Small intestine (tissue), 7 donors: ENCODE measurements at regions not wholly inside any gene's neighbourhood (a gene's known extent, or its start where the extent isn't known, plus 50 kb on each side); places are given as distances from the start of the nearest gene placed in this dataset.
A peak's percentile ranks its signal among the peaks of the same experiment; 100 is the strongest.
"Not testable (repeated sequence)": the region's sequence is repeated elsewhere in the genome, so short reads cannot be mapped to it uniquely, and the experiment has no call there.

Source experiments
- DNase-seq, 2 donors: peaks; one replicate each; pipeline versions ENCODE4 v3.0.0 to v3.0.0-alpha.2; 2013
- FAIRE-seq: peaks from 2 replicates; lab custom pipeline; 2012; peaks lifted over from hg19 to GRCh38; lab: Jason Lieb, UNC
- H3K27ac ChIP-seq, 3 donors: one replicate each; pipeline ENCODE4 v1.5.1; 2013; ENCODE audit warnings: low read length in 2 of 3, mild to moderate bottlenecking in 2 of 3, control low read depth in 1 of 3, inconsistent platforms in 1 of 3, low read depth in 1 of 3, moderate library complexity in 1 of 3
- H3K27me3 ChIP-seq, 3 donors: one replicate each; pipeline ENCODE4 v1.6.1; 2013; ENCODE audit warnings: low read length in 3 of 3, inconsistent platforms in 1 of 3; ENCODE audit not compliant: control insufficient read depth in 3 of 3, insufficient read depth in 3 of 3
- H3K36me3 ChIP-seq, 3 donors: one replicate each; pipeline ENCODE4 v1.6.1; 2013; ENCODE audit warnings: low read length in 3 of 3, inconsistent platforms in 1 of 3, low read depth in 1 of 3, mild to moderate bottlenecking in 1 of 3, moderate library complexity in 1 of 3; ENCODE audit not compliant: control insufficient read depth in 3 of 3, insufficient read depth in 2 of 3
- H3K4me1 ChIP-seq, 3 donors: one replicate each; pipeline ENCODE4 v1.6.1; 2013; ENCODE audit warnings: low read length in 2 of 3, inconsistent platforms in 1 of 3, low read depth in 1 of 3, mild to moderate bottlenecking in 1 of 3, moderate library complexity in 1 of 3; ENCODE audit not compliant: control insufficient read depth in 3 of 3, insufficient read depth in 2 of 3
- H3K4me3 ChIP-seq, 3 donors: one replicate each; pipeline ENCODE4 v1.5.1; 2013; ENCODE audit warnings: low read length in 3 of 3, control low read depth in 1 of 3, inconsistent platforms in 1 of 3, low read depth in 1 of 3, mild to moderate bottlenecking in 1 of 3, moderate library complexity in 1 of 3
- H3K9me3 ChIP-seq, 2 donors: one replicate each; pipeline ENCODE4 v1.6.1; 2013; ENCODE audit warnings: low read depth in 1 of 2, low read length in 1 of 2; ENCODE audit not compliant: control insufficient read depth in 2 of 2, insufficient read depth in 1 of 2
- WGBS, 3 donors: extraction: QIAGEN DNeasy Blood & Tissue Kit; methylation state at CpG; one replicate each; pipeline ENCODE4 v1.1.7; 2013; 5-methylcytosine and 5-hydroxymethylcytosine counted together
- donor health status: healthy with polysubstance abuse.
- donor health status: control.
- donor health status: control.
- donor health status: Bipolar disorder and iron deficiency.
- donor health status: healthy.

GRCh38 chr6:44002593-44003344, 124.5 kb downstream of the MRPL14 start:
- Histone ChIP-seq H3K27ac (peak overlapping the region in 1 of 3 donors; percentile 48), H3K4me1 (peaks cover 2 to 54% (median 5%) of the 10 kb centered on the region in 3 donors), H3K9me3 (no peaks in the 10 kb centered on the region), H3K4me3 (peak overlapping the region in 2 of 3 donors; percentile 35 to 43), H3K27me3 (peaks cover 2 to 6% (median 4%) of the 10 kb centered on the region in 3 donors), H3K36me3 (no peaks in the 10 kb centered on the region)
- DNase-seq: peak; percentile 62 to 89
- 2 to 3% (median 3%) methylated on average over 66 to 76 of the region's 76 CpGs for WGBS, 3 donors
- no peak for FAIRE-seq

GRCh38 chr6:44002067-44002592, 125.1 kb downstream of the MRPL14 start:
- no peaks in the 10 kb centered on the region for H3K36me3 ChIP-seq
- H3K27me3 ChIP-seq: peaks cover 2 to 6% (median 4%) of the 10 kb centered on the region in 3 donors
- FAIRE-seq (no peak), DNase-seq (peak in 1 of 2 donors; percentile 44)
- H3K9me3 ChIP-seq: no peaks in the 10 kb centered on the region
- H3K27ac ChIP-seq: peak overlapping the region in 1 of 3 donors; percentile 63
- 2 to 4% (median 4%) methylated on average over 29 to 37 of the region's 37 CpGs for WGBS, 3 donors
- H3K4me1 ChIP-seq: peaks cover 2 to 60% (median 5%) of the 10 kb centered on the region in 3 donors
- H3K4me3 ChIP-seq: peak overlapping the region in 2 of 3 donors; percentile 35 to 43

- 40 to 47% (median 46%) methylated on average over 12 of the region's 12 CpGs for WGBS, 3 donors
- H3K36me3 ChIP-seq: no peaks in the 10 kb centered on the region
- DNase-seq: peak; percentile 44 to 62
- FAIRE-seq: no peak
- H3K9me3 ChIP-seq: no peaks in the 10 kb centered on the region
- H3K27me3 ChIP-seq: peaks cover 2 to 6% (median 4%) of the 10 kb centered on the region in 3 donors
- H3K27ac ChIP-seq: peak overlapping the region in 1 of 3 donors; percentile 84
- peak overlapping the region in 1 of 3 donors; percentile 35 for H3K4me3 ChIP-seq
- H3K4me1 ChIP-seq: peaks cover 2 to 64% (median 5%) of the 10 kb centered on the region in 3 donors
Observed at GRCh38 chr6:44001318-44002066, 125.8 kb downstream of the MRPL14 start.

- no peak overlapping the region for H3K4me3 ChIP-seq
- DNase-seq: peak; percentile 75 to 76
- H3K9me3 ChIP-seq: no peaks in the 10 kb centered on the region
- WGBS, 3 donors: 24 to 43% (median 33%) methylated on average over 14 of the region's 14 CpGs
- FAIRE-seq: no peak
- H3K27ac ChIP-seq: peak overlapping the region in 2 of 3 donors; percentile 7 to 84
- peaks cover 2 to 6% (median 4%) of the 10 kb centered on the region in 3 donors for H3K27me3 ChIP-seq
- H3K4me1 ChIP-seq: peaks cover 2 to 52% (median 5%) of the 10 kb centered on the region in 3 donors
- H3K36me3 ChIP-seq: no peaks in the 10 kb centered on the region
Observed at GRCh38 chr6:44000164-44000842, 126.9 kb downstream of the MRPL14 start.

- Histone ChIP-seq H3K27me3 (peaks cover 2 to 6% (median 4%) of the 10 kb centered on the region in 3 donors), H3K4me3 (no peak overlapping the region), H3K36me3 (no peaks in the 10 kb centered on the region), H3K27ac (peak overlapping the region in 1 of 3 donors; percentile 84), H3K4me1 (peaks cover 2 to 46% (median 5%) of the 10 kb centered on the region in 3 donors), H3K9me3 (no peaks in the 10 kb centered on the region)
- DNase-seq (no peak), FAIRE-seq (no peak)
- WGBS, 3 donors: 88 to 97% (median 88%) methylated on average over 4 of the region's 4 CpGs
Observed at GRCh38 chr6:43999628-44000027, 127.6 kb downstream of the MRPL14 start.

- not testable (repeated sequence) for H3K36me3 ChIP-seq, DNase-seq, H3K27me3 ChIP-seq, H3K9me3 ChIP-seq, H3K27ac ChIP-seq, FAIRE-seq, H3K4me3 ChIP-seq
- 88 to 90% (median 89%) methylated on average over 24 of the region's 24 CpGs for WGBS, 3 donors
- peaks cover 2 to 47% (median 5%) of the 10 kb centered on the region in 3 donors for H3K4me1 ChIP-seq
Observed at GRCh38 chr6:43998592-43999243, 128.5 kb downstream of the MRPL14 start.

GRCh38 chr6:43997990-43998585, 129.2 kb downstream of the MRPL14 start:
- DNase-seq, H3K9me3 ChIP-seq, H3K27ac ChIP-seq, H3K4me3 ChIP-seq, FAIRE-seq, H3K36me3 ChIP-seq, H3K27me3 ChIP-seq: not testable (repeated sequence)
- H3K4me1 ChIP-seq: peaks cover 2 to 52% (median 5%) of the 10 kb centered on the region in 3 donors
- WGBS, 3 donors: 88 to 94% (median 92%) methylated on average over 14 to 35 of the region's 35 CpGs
